NCI-H1092 (cell line): ENCODE measurements at regions not wholly inside any gene's neighbourhood (a gene's known extent, or its start where the extent isn't known, plus 50 kb on each side); places are given as distances from the start of the nearest gene placed in this dataset.

Source experiments
- DNase-seq: peaks from one replicate; lab custom pipeline; 2025; lab: John Stamatoyannopoulos, UW

DNA sequence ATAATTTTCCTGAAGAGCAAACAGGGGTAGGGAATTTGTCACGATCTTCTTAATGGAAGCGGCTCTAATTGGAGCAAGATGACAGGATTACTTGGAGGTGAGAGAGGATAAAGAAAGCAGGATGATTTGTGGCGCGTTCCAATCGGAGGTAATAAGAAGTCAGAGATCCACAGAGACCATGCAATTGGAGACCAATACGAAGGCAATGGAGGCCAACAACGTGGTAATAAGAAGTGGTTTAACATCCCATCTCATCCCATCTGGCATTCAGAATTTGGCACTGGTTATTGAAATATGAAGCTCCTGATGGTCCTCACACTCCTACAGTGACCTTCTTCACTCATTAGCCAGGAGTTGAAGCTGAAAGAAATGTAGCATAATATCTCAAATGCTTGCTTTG lies 130.6 kb downstream of the DLEU7 start:
- DNase-seq: no peak

DNA sequence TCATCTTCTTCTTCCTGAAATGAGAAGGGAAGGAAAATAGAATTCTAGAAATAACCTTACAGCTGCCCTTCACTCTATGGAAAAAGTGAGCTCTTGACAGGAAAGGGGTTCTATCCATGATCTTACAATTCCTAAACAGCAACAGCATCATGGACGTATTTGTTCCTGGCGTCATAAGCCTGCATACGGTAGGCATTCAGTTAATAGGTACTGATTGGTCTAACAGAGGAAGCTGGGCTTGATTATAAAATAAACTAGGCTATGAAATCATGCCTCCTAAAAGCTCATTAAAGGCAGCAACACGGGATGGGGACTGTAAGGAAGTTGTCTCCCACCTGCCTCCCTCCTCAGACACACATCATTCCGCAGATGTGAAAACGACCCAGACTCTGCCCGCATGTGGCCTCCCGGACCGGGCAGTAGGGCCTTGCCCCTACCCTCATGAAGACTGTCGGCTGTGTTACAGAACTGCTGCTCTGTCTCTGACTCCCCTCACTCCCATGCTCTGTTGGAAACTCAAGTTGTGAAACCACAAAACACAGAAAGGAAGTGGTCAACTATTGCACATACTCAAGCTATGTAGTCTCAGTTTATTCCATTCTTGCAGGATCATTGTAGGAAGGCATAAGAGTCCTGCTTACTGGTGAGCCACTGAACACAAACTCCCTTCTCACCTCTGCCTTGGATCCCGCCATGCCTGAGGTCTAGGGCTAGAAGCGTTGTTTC lies 129.8 kb downstream of the DLEU7 start:
- DNase-seq: no peak

DNA sequence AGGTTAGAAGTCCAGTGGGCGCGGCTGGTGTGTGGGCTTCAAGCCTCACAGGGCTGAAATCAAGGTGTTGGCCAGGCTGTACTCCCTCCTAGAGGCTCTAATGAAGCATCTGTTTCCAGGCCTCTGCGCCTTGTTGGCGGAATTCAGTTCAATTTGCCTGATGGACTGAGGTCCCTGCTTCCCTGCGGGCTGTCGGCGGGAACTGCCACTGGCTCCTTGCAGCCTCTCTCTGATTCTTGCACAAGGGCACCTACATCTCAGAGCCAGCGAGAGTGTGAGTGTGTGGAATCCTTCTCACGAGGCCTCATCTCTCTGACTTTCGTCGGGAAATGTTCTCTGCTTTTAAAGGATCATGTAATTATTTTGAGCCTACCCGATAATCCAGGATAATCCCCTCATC lies 128.6 kb downstream of the DLEU7 start:
- no peak for DNase-seq

DNA sequence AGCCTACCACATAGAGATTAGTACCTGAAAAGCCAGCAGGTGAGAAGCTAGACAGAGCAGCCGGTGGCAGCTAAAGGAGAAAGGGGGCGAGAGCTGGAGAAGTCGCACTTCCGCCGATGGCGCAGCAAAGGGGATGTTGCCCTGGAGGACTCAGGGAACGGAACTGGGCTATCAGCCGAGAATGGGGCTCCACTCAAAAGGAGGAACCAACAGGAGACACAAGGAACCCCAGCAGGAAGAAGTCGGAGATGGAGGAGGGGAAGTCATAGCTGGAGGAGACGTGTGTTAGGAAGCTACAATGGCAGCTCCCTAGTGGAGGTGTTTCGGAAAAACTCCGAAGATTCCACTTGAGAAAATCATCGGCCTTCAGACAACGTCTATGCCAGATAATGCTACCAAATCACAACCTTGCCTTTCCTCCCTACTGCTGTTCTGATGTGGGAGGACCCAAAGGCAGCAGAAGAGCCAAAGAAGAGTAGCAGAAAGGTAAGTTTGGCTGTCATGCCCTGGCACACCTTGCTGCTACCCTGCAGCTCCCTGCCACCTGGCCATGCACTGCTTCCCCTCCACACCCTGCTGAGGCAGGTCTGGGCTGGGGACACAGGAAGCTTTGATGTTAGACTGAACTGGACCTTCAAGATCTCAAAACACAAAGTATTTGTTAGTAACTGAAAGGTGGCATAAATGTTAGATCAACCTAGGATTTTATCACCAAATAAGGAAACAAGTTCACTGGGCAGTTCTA lies 127.9 kb downstream of the DLEU7 start:
- DNase-seq: no peak

DNA sequence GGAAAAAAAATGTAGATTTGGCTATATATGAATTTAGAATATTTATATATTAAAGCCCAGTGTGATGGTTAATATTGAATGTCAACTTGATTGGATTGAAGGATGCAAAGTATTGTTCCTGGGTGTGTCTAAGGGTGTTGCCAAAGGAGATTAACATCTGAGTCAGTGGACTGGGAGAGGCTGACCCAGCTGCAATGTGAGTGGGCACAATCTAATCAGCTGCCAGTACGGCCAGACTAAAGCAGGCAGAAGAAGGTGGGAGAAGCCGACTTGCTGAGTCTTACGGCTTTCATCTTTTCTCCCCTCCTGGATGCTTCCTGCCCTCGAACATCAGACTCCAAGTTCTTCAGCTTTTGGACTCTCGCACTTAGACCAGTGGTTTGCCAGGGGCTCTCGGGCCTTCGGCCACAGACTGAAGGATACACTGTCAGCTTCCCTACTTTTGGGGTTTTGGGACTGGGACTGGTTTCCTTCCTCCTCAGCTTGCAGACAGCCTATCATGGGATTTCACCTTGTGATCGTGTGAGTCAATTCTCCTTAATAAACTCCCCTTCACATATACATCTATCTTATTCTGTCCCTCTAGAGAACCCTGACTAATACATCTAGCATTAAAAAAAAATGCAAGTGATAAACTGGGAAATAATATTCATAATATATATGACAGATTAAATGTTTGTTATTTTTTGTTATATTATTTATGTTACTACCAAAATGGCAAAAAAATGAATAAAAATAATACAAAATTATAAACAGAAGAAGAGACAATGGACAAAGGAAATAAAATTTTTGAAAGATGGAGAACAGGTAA lies 122.4 kb downstream of the DLEU7 start:
- no peak for DNase-seq

DNA sequence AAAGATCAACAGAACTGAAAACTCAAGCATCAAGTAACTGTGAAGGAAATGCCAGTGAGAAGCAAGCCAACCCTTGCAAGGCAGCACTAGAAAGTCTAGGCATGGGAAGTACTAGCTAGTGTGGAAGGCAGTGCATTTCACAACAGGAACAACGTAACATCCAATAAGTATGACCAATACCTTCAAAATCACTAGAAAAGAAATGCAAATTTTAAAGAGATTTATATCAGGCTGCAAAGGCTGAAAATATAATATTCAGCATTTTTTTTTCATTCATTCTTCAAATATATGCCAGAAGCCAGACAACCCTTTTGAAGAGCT lies 121.9 kb downstream of the DLEU7 start:
- no peak for DNase-seq

DNA sequence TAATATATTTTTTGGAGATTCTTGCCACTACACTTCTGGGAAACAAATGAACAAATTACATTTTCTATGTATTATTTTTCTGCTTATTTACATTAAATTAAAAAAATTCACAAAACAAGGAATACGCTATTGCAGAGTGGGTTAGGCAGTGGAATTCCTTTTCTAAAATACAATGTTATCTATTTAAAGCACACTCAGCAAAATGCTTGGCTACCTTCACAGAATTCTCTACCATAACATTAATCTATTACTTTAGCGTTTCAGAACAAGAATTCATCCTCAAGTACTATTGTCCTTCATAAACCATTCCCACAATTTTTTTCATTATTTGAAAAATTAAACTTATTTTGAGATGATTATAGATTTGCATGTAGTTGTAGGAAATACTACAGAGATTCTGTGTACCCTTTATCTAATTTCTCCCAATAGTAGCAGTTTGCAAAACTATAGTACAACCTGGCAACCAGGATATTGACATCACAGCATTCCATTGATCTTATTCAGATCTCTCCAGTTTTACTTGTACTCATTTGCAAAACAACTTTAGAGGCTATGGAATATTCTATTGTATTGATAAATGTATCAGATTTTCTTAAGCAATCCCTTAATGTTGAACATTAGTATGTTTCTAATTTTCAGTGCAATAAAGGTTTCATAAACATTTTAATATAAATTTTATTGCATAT lies 120.9 kb downstream of the DLEU7 start:
- no peak for DNase-seq

DNA sequence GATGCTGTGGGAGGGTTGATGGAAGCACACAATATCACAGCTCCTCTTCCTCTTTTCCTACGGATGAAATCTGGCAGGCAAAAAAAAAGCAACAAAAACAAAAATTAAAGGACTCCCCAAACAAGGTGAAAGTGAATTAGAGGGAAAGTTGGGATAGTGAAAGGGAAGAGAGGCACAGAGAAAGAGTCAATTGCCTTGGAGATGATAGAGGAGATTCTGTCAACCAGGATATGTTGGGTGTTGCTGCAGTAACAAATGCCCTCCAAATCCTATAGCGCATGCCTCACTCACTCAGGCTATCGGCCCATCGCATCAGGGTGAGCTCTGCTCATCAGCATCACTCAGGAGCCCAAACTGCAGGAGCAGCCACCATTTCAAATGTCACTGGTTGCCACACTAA lies 119.1 kb downstream of the DLEU7 start:
- no peak for DNase-seq

DNA sequence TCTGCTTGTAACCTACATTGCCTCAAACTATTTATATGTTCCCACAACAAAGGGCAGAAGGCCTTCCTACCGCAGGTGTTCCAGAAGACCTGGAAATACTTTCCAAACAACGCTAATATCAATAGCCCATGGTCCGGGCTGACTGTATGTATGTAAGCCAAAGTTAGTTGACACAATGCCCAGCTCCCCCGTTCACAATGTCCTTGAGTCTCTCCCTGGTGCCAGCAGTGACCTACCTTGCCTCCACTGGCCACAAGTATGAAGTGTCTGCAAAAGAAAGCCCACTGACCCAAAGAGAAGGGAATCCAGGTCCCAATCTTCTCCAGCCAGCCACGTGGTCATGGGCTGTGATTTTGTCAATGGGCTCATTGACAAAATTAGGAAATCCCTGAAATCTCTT lies 118.6 kb downstream of the DLEU7 start:
- no peak for DNase-seq

DNA sequence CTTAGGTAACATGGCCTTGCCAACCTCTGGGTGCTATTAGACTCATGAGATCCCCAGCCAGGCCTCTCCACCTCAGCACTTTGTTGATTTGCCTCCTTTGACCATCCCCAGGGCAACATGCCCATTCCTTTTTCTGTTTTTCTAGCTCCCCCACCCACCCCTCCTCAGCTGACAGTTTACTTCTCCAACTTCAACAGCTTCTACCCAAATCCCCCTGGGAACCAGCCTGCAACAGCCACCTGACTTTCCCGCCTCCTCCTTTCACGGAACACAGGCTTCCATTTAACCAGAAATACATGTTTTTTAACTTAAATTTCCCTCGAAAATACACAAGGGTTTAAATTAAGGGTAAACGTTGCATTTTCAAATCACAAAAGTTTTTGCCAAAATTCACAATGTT lies 117.3 kb downstream of the DLEU7 start:
- no peak for DNase-seq

DNA sequence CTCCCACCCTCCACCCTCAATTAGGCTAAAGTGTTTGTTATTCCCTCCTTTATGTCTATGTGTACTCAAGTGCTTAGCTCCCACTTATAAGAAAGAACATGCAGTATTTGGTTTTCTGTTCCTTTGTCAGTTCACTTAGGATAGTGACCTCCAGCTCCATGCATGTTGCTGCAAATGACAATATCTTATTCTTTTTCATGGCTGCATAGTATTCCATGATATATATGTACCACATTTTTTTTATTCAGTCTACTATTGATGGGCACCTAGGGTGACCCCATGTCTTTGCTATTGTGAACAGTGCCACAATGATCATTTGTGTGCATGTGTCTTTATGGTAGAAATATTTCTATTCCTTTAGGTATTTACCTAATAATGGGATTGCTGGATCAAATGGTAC lies 114.3 kb downstream of the DLEU7 start:
- no peak for DNase-seq

DNA sequence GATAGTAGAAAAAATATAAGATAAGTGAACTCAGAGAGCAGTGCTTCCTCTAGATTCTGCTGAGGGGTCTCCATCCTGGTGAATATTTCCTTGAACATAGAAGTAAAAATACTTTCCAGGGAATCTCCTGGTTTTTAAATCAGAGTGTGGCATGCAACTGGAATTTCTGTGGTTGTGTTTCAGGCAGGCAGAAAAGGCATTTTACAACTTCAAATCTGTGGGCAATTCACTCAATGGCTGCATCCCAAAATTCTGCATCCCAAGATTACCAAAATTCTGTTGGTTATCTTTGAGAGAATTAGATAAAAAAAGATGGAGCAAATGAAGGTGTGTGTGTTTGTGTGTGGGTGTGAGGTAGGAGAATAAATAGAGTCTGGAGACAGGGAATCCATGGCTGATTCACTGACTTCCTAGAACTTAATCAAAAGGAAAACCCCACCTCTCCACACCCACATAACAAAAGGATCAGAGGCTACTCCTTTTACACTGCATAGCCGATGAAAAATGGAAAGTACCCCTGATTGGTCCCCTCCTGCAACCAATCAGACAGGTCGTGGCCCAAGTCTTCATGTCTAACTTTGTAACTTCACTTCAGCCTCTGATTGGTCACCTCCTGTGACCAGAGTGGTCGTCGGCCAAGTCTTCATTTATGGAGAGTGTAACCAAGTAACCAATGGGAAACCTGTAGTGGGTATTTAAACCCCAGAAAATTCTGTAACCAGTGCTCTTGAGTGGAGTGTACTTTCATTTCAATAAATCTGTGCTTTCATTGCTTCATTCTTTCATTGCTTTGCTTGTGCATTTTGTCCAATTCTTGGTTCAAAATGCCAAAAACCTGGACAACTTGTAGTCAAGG lies 112.8 kb downstream of the DLEU7 start:
- no peak for DNase-seq

DNA sequence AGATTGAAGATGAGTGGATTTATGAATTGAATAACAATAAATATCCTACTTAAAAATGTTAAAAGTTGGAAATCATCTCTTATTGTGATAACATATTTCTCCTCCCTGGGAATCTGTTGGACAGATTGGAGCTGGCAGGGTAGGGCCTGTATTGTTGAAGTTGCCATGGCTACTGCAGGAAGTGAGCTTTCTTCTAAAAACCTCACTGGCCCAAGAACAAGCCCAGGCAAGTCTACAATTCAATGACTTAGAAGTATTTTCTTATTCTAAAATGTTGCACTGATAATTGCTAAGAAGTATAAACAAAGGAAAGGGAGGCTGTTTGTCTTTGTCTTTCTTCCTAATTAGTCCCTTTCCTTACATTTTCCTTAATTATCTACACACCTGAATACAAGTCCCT lies 112.1 kb downstream of the DLEU7 start:
- no peak for DNase-seq

DNA sequence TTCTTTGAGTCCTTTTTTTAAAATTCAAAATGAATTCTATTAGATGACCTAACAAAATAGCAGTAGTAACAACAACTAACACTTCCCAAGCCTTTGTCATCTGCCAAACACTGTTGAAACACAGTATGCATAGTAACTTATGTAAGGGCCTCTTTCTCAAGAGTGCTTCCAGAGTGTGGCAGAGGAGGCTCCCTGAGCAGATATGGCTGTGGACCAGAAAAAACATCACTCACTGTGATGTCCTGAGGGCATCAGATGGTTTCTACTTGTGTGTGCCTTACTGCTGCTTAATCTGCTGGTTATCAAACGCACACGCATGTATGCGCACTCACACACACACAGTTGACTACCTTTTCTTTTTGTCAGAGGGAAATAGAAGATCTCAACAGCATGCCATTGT lies 110.8 kb downstream of the DLEU7 start:
- no peak for DNase-seq

DNA sequence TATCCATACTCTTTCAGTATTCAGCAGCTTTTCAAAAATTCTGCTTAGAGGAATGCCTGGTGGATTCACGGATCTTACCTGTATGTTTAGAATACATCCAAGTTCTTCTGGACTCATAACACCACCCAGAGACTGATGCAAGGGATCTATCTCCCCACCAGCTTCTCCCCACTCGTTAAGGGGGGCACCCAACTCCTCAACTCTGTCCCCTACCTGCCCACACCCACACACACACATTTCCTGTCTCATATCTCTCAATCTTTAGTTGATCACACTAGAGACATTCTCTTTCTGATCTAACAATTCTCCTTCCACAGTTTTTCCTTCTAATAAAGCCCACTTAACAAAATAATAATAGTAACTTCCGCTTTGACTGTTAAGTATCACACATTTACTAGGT lies 110.1 kb downstream of the DLEU7 start:
- DNase-seq: no peak

DNA sequence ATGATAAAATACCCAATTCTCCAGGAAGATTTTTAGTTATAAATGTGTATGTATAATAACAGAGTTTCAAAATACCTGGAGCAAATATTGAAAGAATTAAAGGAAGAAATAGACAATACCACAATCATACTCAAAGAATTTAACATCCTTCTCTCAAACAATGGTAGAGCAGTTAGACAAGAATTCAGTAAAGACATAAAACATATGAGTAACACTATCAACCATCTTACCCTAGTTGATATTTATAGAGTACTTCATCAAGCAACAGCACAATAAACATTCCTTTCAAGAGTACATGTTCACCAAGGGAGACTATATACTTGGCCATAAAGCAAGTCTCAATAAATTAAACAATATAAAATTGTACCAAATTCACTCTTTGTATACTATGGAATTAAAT lies 108.4 kb downstream of the DLEU7 start:
- no peak for DNase-seq

DNA sequence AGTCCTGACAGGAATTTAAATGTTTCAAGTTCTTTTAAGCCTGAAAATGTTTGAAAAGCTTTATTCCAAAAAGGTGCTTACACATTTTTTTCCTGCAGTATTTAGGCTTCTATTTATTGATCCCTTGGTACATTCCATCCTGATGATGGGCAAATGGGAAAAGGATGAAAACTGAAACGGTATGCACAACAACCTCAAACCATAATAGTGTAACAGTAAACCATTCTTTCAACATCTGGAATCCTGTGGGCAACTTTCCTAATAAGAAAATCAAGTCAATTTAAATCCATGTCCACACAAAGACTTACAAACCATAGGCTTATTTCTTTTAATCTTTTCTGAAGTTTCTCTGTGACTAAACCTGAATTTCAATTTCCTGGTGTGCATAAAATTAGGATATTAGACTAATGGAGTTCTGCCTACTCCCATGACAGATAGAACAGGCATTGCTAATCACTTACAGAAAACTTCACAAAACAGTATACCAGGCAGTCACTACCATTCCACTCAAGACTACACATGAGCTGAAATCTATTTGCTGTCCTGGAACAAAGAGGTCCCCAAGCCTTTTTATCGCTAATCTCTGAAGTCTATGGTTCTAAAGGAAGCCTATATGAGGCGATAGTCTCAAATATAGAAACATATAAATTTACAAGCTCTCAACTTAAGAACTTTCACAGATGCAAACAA lies 103.3 kb downstream of the DLEU7 start:
- DNase-seq: no peak

DNA sequence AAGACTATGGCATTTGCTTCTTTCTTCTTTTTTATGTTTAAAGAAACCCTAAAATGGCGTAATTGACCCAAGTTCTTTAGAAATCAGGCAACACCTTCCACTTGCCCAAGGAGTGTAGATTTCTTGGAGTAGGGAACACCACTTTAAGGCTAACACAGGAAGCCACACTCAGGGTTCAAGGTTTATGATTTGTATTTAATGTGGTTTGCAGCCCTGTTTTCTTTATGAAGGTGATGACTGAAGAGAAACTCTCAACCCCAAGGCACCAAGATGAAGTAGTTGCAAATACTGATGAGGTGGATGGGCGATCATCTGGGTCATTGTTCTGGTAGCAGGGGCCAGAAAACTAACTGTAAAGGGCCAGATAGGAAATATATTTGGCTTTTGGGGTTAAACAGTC lies 101.1 kb downstream of the DLEU7 start:
- DNase-seq: no peak

DNA sequence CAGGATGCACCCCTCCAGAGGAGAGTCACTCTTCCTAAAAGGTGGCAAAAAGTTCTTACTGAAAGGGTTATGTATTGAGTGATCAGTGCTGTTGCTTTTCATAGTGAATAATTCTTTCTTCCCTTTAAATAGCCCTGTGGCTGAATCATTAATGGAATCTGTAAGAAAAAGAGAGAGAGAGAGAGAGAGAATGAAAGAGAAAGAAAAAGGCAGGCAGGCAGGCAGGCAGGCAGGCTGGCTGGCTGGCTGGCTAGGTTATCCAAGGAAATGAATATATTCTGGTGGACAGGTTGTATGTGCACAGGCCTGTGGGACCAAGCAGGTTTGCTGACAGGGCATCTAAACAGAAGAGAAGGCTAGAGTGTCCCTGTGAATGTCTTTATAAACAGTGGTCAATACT lies 100.5 kb downstream of the DLEU7 start:
- no peak for DNase-seq

DNA sequence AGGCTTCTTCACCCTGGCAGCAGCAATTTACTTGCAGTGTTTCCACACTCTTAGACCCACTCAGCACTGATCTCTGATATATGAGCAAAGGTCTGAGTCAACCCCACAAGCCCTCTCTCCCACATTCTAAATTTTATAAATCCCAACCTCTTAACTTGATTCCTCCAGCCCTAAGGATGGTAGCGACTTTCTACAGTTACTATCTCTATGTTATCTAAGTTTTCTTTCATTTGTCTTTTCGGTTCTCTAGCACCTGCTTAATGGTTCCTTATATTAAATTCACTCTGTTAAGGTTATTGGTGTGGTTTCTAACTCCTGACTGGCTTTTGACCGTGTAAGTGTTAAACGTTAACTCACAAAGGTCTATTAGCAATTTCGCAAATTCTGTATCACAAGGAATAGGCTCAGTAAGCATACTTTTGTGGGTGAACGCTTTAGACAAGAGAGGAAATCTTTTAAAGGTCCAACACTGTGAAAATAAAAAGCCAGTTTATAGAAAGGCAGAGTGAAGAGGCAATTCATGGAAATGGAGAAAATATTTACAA lies 99.3 kb downstream of the DLEU7 start:
- no peak for DNase-seq
